ENCODE measurements at regions not wholly inside any gene's neighbourhood (a gene's known extent, or its start where the extent isn't known, plus 50 kb on each side); places are given as distances from the start of the nearest gene placed in this dataset.

DNA sequence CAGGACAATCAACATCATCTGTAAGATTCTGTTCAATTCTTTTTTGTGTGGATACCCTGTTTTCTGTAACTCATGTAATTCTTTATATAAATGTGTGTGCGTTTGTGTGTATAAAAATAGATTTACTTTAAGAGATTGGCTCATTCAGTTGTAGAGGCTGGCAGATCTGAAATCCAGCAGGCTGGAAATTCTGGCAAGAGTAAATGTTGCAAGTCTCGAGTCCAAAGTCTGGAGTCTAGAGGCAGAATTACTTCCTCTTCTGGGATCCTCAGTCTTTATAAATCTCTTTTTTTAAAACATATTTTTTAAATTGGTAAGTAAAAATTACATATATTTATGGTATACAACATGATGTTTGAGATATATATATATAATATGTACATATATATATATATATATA is 202.1 kb upstream of the TMEM161B start (continued):
- TF ChIP-seq, protein P1, sequence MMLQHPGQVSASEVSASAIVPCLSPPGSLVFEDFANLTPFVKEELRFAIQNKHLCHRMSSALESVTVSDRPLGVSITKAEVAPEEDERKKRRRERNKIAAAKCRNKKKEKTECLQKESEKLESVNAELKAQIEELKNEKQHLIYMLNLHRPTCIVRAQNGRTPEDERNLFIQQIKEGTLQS (IDR thresholded peaks at IDR 0.05; ENCODE audit: insufficient read depth, low read depth, low read length) = no peak
- TF ChIP-seq YY1 (IDR thresholded peaks at IDR 0.05; ENCODE audit: low read depth, low read length) = no peak
- no peak for TF ChIP-seq EGR1 (IDR thresholded peaks at IDR 0.05; ENCODE audit: borderline replicate concordance, low read depth, low read length)
- TF ChIP-seq KDM1A (IDR thresholded peaks at IDR 0.05; ENCODE audit: borderline replicate concordance, low read length) = no peak
- TF ChIP-seq EP300 (IDR thresholded peaks at IDR 0.05; ENCODE audit: borderline replicate concordance in 1 of 2, low read depth in 2 of 2, low read length in 2 of 2) = no peak
- TF ChIP-seq SP1 (IDR thresholded peaks at IDR 0.05; ENCODE audit: low read depth, low read length) = no peak
